ENCODE measurements at regions not wholly inside any gene's neighbourhood (a gene's known extent, or its start where the extent isn't known, plus 50 kb on each side); places are given as distances from the start of the nearest gene placed in this dataset.

DNA sequence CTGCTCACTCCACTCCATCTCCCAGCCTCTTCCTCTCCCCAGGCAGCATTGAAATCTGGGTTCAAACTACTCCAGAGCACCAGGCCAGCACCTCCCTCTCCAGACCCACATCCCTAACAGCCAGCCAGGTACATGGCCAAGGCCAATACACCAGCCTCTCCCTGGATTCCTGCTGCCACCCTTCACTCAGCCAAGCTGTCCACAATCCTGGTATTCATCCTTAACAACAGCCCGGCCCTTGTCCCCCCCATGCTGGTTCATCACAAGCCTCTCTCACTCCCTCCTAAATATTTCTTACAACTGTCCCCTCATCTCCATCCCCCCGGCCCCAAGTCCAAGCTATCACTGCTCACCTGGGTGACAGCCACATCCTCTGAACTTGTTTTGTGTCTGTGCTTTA is 129.9 kb upstream of the HAAO start:
- H3K4me3 ChIP-seq (ENCODE audit: low read depth, low read length): no peak overlapping the region
- in situ Hi-C loops (cut with HindIII; ENCODE audit: low pct_ligation_motif_present, low sequenced_read_pairs): no loop called here
- no peaks in the 10 kb centered on the region for H3K36me3 ChIP-seq (replicated peaks)
- DNase-seq: no peak
- no peaks in the 10 kb centered on the region for H3K27me3 ChIP-seq (replicated peaks)
- TF ChIP-seq, protein P1, sequence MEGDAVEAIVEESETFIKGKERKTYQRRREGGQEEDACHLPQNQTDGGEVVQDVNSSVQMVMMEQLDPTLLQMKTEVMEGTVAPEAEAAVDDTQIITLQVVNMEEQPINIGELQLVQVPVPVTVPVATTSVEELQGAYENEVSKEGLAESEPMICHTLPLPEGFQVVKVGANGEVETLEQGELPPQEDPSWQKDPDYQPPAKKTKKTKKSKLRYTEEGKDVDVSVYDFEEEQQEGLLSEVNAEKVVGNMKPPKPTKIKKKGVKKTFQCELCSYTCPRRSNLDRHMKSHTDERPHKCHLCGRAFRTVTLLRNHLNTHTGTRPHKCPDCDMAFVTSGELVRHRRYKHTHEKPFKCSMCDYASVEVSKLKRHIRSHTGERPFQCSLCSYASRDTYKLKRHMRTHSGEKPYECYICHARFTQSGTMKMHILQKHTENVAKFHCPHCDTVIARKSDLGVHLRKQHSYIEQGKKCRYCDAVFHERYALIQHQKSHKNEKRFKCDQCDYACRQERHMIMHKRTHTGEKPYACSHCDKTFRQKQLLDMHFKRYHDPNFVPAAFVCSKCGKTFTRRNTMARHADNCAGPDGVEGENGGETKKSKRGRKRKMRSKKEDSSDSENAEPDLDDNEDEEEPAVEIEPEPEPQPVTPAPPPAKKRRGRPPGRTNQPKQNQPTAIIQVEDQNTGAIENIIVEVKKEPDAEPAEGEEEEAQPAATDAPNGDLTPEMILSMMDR (IDR thresholded peaks at IDR 0.05; ENCODE audit: low read depth, low read length, missing control alignments): no peak
- H3K27ac ChIP-seq: no peak overlapping the region

DNA sequence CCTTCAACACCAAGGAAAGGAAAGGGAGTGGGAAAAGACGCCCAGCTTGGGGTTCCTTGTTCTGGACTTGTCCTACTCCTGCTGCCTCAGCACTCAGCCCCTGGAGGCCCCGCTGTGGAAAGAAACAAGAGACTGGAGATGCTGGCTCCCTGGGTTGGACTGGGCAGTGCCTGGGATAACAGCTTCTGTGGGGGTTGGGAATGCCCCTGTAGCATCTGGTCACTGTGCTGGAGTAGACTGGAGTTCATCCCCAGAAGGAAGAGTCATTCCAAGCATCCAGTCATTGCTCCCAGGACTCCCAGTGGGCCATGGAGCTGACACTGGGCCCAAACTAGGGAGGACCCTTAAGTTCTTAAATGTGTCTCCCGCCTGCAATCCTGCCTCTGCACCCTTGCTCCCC is 129.3 kb upstream of the HAAO start:
- DNase-seq: no peak
- Histone ChIP-seq H3K36me3 (replicated peaks) (no peaks in the 10 kb centered on the region), H3K27me3 (replicated peaks) (no peaks in the 10 kb centered on the region), H3K27ac (no peak overlapping the region), H3K4me3 (ENCODE audit: low read depth, low read length) (no peak overlapping the region)
- in situ Hi-C loops (cut with HindIII; ENCODE audit: low pct_ligation_motif_present, low sequenced_read_pairs): no loop called here
- TF ChIP-seq, protein P1 (IDR thresholded peaks at IDR 0.05; ENCODE audit: low read depth, low read length, missing control alignments): no peak

GRCh38 chr2:42921147-42921520 is 128.8 kb upstream of the HAAO start:
- Histone ChIP-seq H3K27ac (no peak overlapping the region), H3K36me3 (replicated peaks) (no peaks in the 10 kb centered on the region), H3K27me3 (replicated peaks) (no peaks in the 10 kb centered on the region), H3K4me3 (ENCODE audit: low read depth, low read length) (no peak overlapping the region)
- in situ Hi-C loops (cut with HindIII; ENCODE audit: low pct_ligation_motif_present, low sequenced_read_pairs): no loop called here
- TF ChIP-seq, protein P1 (IDR thresholded peaks at IDR 0.05; ENCODE audit: low read depth, low read length, missing control alignments): no peak
- no peak for DNase-seq

DNA sequence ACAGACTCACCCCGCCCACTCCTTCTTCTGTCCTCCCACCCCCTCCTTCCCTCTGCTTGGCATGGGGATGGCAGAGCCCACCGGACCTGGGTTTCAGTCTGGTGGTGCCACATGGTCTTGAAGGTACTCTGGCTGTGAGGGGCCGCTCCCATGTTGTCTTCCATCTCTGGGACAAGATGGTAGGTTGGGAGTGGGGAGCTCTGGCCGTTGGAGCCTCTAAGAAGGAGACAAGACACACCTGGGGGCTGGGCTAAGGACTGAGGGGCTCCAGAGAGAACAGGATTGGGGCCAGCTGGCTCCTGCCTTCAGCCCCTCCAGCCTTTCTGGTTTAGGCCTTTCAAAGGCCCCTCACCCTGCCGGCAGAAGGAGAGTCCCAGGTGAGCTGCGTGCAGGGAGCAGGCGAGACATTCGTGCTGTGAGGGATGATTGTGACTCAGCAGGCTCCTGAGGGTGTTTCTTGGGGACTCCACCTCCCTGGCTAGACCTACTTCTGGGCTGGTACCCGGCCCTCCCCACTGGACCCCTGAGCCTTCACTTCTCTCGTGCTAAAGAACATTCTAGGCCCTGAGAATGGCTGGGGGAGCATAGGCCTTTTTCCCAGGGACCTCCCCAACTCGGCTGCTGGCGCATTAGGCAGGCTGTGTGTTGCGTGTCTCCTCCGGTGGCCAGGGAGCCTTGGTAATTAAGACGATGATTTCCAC is 128.2 kb upstream of the HAAO start:
- H3K4me3 ChIP-seq (ENCODE audit: low read depth, low read length): no peak overlapping the region
- no peak overlapping the region for H3K27ac ChIP-seq
- in situ Hi-C loops (cut with HindIII; ENCODE audit: low pct_ligation_motif_present, low sequenced_read_pairs): no loop called here
- no peaks in the 10 kb centered on the region for H3K36me3 ChIP-seq (replicated peaks)
- no peak for DNase-seq
- no peaks in the 10 kb centered on the region for H3K27me3 ChIP-seq (replicated peaks)
- TF ChIP-seq, protein P1 (IDR thresholded peaks at IDR 0.05; ENCODE audit: low read depth, low read length, missing control alignments): no peak

DNA sequence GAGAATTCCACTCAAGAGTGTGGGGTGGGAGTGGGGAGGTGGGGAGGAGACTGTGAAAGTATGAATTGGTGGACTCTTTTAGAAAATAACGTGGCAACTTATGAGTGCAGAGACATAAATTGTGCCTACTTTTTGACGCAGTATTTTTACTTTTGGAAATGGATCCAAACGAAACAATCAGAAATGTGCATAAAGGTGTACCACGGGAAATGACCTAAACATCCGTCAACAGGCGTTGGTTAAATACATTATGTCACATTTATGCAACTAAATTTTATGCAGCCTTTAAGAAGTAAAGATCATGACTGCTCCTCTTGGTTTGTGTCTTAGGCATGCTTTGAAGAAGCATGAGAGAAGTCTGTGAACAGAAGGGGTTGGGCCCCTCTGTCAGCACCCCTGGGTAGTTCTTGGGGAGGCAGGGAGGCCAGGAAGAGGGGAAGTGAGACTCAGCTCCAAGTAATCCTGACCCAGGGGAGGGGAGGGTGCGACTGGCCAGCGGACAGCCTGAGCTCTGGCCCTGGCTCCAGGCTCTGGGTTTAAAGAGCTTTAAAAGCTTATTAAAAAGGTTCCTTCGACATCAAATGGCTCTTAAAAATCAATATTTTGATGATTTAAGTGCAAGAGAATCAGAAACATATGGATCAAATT is 126.4 kb upstream of the HAAO start:
- TF ChIP-seq, protein P1 (IDR thresholded peaks at IDR 0.05; ENCODE audit: low read depth, low read length, missing control alignments): no peak
- no peak overlapping the region for H3K4me3 ChIP-seq (ENCODE audit: low read depth, low read length)
- H3K27me3 ChIP-seq (replicated peaks): no peaks in the 10 kb centered on the region
- no peak for DNase-seq
- in situ Hi-C loops (cut with HindIII; ENCODE audit: low pct_ligation_motif_present, low sequenced_read_pairs): no loop called here
- H3K27ac ChIP-seq: no peak overlapping the region
- H3K36me3 ChIP-seq (replicated peaks): no peaks in the 10 kb centered on the region
